GM19351 (cell line): ENCODE measurements at regions not wholly inside any gene's neighbourhood (a gene's known extent, or its start where the extent isn't known, plus 50 kb on each side); places are given as distances from the start of the nearest gene placed in this dataset.

ENCODE experiments used
- ATAC-seq: cut with Tn5 transposase; IDR thresholded peaks from one replicate; pipeline ENCODE4 v1.9.1; 2021; ENCODE audit warnings: mild to moderate bottlenecking, moderate library complexity; ENCODE audit not compliant: unreplicated experiment

- ATAC-seq: no peak
Measured at GRCh38 chr6:6704103-6705060, 115.9 kb downstream of the LY86 start.

- ATAC-seq: no peak
Measured at GRCh38 chr6:6705061-6705425, 116.5 kb downstream of the LY86 start.

GRCh38 chr6:6705915-6706675 is 117.6 kb downstream of the LY86 start:
- no peak for ATAC-seq

GRCh38 chr6:6707143-6707542 is 118.6 kb downstream of the LY86 start:
- no peak for ATAC-seq

GRCh38 chr6:6709106-6709505 is 120.6 kb downstream of the LY86 start:
- ATAC-seq: no peak

- ATAC-seq: no peak
Measured at GRCh38 chr6:6711031-6711785, 122.7 kb downstream of the LY86 start.

- peak; percentile 54 for ATAC-seq
Measured at GRCh38 chr6:6711832-6712448, 123.4 kb downstream of the LY86 start.

GRCh38 chr6:6712449-6713403 is 124.2 kb downstream of the LY86 start:
- peak; percentile 20 for ATAC-seq

GRCh38 chr6:6713657-6714056 is 125.1 kb downstream of the LY86 start:
- no peak for ATAC-seq

- no peak for ATAC-seq
Measured at GRCh38 chr6:6714118-6714897, 125.8 kb downstream of the LY86 start.

GRCh38 chr6:6714953-6715352 is 126.4 kb downstream of the LY86 start:
- ATAC-seq: no peak

- no peak for ATAC-seq
Measured at GRCh38 chr6:6715465-6715864, 126.9 kb downstream of the LY86 start.

GRCh38 chr6:6716998-6717763 is 128.7 kb downstream of the LY86 start:
- ATAC-seq: no peak

- no peak for ATAC-seq
Measured at GRCh38 chr6:6717953-6718352, 129.4 kb downstream of the LY86 start.

- no peak for ATAC-seq
Measured at GRCh38 chr6:6721606-6722005, 133.1 kb downstream of the LY86 start.

- ATAC-seq: no peak
Measured at GRCh38 chr6:6722195-6722594, 133.7 kb downstream of the LY86 start.

- no peak for ATAC-seq
Measured at GRCh38 chr6:6723361-6723760, 134.8 kb downstream of the LY86 start.

GRCh38 chr6:6723921-6724538 is 135.5 kb downstream of the LY86 start:
- no peak for ATAC-seq
